ENCODE measurements at regions not wholly inside any gene's neighbourhood (a gene's known extent, or its start where the extent isn't known, plus 50 kb on each side); places are given as distances from the start of the nearest gene placed in this dataset.

DNA sequence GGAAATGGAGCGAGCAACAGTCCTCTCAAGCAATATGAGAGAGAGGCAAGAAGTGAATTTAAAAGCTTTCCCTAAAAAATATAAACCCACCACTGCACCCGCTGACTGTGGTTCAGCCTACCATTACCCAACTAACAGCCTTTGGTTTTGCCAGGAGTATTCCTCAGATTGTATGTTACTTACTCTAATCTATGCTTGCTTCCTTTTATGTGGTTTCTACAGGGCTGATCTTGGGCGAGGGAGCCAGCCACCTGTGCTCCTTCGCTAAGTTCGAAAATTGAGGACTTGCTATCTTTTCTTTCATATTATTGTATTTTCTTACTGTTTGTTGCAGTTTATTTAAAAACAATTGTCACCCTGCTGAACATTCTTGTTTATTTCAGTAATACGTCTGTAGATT, 101.1 kb downstream of the DDX53 start:
- WGBS, 2 donors, result 68 to 81% methylated on average over 6 of the region's 6 CpGs
- H3K36me3 ChIP-seq, result no peaks in the 10 kb centered on the region
- H3K9me3 ChIP-seq, result no peaks in the 10 kb centered on the region
- TF ChIP-seq, protein P1, sequence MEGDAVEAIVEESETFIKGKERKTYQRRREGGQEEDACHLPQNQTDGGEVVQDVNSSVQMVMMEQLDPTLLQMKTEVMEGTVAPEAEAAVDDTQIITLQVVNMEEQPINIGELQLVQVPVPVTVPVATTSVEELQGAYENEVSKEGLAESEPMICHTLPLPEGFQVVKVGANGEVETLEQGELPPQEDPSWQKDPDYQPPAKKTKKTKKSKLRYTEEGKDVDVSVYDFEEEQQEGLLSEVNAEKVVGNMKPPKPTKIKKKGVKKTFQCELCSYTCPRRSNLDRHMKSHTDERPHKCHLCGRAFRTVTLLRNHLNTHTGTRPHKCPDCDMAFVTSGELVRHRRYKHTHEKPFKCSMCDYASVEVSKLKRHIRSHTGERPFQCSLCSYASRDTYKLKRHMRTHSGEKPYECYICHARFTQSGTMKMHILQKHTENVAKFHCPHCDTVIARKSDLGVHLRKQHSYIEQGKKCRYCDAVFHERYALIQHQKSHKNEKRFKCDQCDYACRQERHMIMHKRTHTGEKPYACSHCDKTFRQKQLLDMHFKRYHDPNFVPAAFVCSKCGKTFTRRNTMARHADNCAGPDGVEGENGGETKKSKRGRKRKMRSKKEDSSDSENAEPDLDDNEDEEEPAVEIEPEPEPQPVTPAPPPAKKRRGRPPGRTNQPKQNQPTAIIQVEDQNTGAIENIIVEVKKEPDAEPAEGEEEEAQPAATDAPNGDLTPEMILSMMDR (IDR thresholded peaks at IDR 0.05), result no peak
- H3K4me3 ChIP-seq, result no peak overlapping the region
- FAIRE-seq, result no peak
- H3K4me1 ChIP-seq, result no peaks in the 10 kb centered on the region
- H3K27ac ChIP-seq, result no peak overlapping the region
- intact Hi-C loops (cut with DNase I), result no loop called here
- ATAC-seq, result no peak
- no peak for DNase-seq
- H3K27me3 ChIP-seq, result no peaks in the 10 kb centered on the region

DNA sequence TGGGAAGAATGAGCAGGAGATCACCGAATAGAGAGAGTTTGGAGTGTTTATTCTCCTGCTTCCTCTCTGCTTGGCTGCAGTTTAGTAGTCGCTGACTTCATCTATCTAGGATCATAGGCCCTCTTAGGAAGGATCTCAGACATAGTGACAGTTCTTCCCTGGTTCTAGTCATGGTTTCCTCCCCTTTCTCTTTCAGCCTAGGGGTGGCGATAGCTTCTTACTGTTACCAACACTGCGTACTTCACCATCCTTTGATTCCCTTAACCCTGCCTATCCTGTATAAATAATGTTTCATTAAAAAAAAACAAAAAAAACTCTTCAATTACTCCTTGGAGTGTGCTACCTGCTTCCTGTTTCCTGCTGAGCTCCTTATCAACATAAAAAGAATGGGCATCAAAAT, 103.8 kb downstream of the DDX53 start:
- Histone ChIP-seq H3K27me3 (no peaks in the 10 kb centered on the region), H3K4me3 (no peak overlapping the region), H3K27ac (no peak overlapping the region), H3K4me1 (no peaks in the 10 kb centered on the region), H3K9me3 (no peaks in the 10 kb centered on the region), H3K36me3 (no peaks in the 10 kb centered on the region)
- FAIRE-seq (no peak), ATAC-seq (no peak), DNase-seq (no peak)
- 58 to 71% methylated on average over 4 of the region's 4 CpGs for WGBS, 2 donors
- intact Hi-C loops (cut with DNase I), result no loop called here
- TF ChIP-seq, protein P1 (IDR thresholded peaks at IDR 0.05), result no peak

DNA sequence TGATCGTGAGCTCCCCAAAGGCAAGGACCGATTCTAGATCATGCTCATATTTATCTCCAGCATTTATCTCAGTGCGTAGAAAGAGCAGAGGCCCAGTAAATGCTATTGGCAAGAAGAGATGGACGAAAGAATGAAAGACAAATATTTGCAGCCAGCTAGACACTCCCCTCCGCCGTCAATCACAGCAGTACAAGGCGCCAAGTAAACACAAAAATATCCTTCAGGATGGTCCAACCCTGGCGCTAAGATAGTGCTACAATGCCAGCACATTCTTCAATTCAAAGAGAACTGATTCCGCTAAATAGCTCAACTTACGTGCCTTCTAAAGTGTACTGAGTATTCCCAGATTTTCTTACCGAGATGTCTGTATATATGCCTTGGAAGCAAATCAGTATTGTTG, 114.5 kb downstream of the DDX53 start:
- WGBS, 2 donors, result 62 to 68% methylated on average over 11 of the region's 11 CpGs
- H3K4me1 ChIP-seq, result no peaks in the 10 kb centered on the region

DNA sequence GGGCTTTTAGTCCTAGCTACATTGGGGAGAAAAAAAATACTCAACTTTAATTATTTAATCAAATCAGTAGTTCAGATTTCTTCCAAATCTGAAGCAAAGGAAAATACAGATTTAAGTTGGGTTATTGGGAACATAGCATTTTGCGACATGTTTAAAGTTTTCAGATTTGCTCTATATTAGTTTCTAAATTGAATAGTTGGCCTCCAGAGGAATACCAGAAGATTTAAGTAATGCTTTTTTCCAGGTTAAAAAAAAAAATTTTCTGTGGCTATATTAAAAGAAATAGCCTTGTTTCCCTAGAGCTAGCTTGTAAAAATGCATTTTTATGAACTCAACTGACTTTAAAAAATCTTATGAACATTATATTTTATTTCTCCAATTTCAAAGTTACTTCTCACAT, 115.9 kb downstream of the DDX53 start:
- no peak for FAIRE-seq
- ATAC-seq, result no peak
- no peaks in the 10 kb centered on the region for H3K36me3 ChIP-seq
- 85 to 93% methylated on average over 1 of the region's 1 CpG for WGBS, 2 donors
- H3K4me1 ChIP-seq, result no peaks in the 10 kb centered on the region
- H3K27ac ChIP-seq, result no peak overlapping the region
- peaks cover 0 to 9% (median 0%) of the 10 kb centered on the region in 4 donors for H3K27me3 ChIP-seq
- TF ChIP-seq, protein P1 (IDR thresholded peaks at IDR 0.05), result no peak
- no peaks in the 10 kb centered on the region for H3K9me3 ChIP-seq
- no peak overlapping the region for H3K4me3 ChIP-seq
- intact Hi-C loops (cut with DNase I), result no loop called here
- DNase-seq, result no peak

More for the DNA sequence above, 114.5 kb downstream of the DDX53 start:
- ATAC-seq, result no peak
- no peak for DNase-seq
- peaks cover 0 to 6% (median 2%) of the 10 kb centered on the region in 4 donors for H3K27me3 ChIP-seq
- no peak overlapping the region for H3K4me3 ChIP-seq
- no peaks in the 10 kb centered on the region for H3K36me3 ChIP-seq
- no peak for FAIRE-seq
- TF ChIP-seq, protein P1 (IDR thresholded peaks at IDR 0.05), result no peak
- no peak overlapping the region for H3K27ac ChIP-seq
- no peaks in the 10 kb centered on the region for H3K9me3 ChIP-seq
- intact Hi-C loops (cut with DNase I), result no loop called here

DNA sequence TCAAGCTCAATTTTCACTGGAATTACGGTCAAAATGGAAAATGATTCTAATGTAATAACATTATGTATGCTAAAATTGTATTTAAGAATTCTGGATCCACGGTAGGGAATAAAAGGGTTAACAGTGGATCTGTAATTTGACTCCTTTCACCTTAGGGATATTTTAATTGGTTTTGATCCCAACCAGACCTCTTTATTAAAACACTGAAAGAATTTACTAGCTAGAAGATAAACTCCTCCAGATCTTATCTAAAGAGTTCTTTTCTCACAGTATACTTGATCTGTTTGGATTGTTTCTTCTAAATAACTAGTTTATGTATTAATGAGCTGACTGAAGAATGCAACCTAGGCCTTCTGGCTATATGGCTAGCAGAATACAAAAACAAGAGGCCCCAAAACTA, 118.4 kb downstream of the DDX53 start:
- Histone ChIP-seq H3K36me3 (no peaks in the 10 kb centered on the region), H3K9me3 (no peaks in the 10 kb centered on the region), H3K4me3 (no peak overlapping the region), H3K4me1 (no peaks in the 10 kb centered on the region), H3K27ac (no peak overlapping the region), H3K27me3 (peaks cover 0 to 4% (median 0%) of the 10 kb centered on the region in 4 donors)
- DNase-seq (no peak), FAIRE-seq (no peak), ATAC-seq (no peak)
- 73 to 77% methylated on average over 2 of the region's 2 CpGs for WGBS, 2 donors
- intact Hi-C loops (cut with DNase I), result no loop called here
- TF ChIP-seq, protein P1 (IDR thresholded peaks at IDR 0.05), result no peak
